Esophagus (tissue), 2 donors: ENCODE measurements at regions not wholly inside any gene's neighbourhood (a gene's known extent, or its start where the extent isn't known, plus 50 kb on each side); places are given as distances from the start of the nearest gene placed in this dataset.

Experiments
- H3K27ac ChIP-seq, 2 donors: one replicate each; pipeline ENCODE4 v1.5.1; 2013; ENCODE audit warnings: low read depth in 2 of 2, mild to moderate bottlenecking in 2 of 2, inconsistent platforms in 1 of 2, low read length in 1 of 2, moderate library complexity in 1 of 2
- H3K27me3 ChIP-seq, 2 donors: one replicate each; pipeline ENCODE4 v1.6.1; 2013; ENCODE audit warnings: low read length in 2 of 2, control low read depth in 1 of 2, mild to moderate bottlenecking in 1 of 2; ENCODE audit not compliant: insufficient read depth in 2 of 2, control insufficient read depth in 1 of 2
- H3K36me3 ChIP-seq, 2 donors: one replicate each; pipeline ENCODE4 v1.6.1; 2013; ENCODE audit warnings: low read length in 1 of 2; ENCODE audit not compliant: control insufficient read depth in 2 of 2, insufficient read depth in 2 of 2
- H3K4me1 ChIP-seq, 2 donors: one replicate each; pipeline ENCODE4 v1.6.1; 2013; ENCODE audit warnings: low read length in 1 of 2; ENCODE audit not compliant: control insufficient read depth in 2 of 2, insufficient read depth in 2 of 2
- H3K4me3 ChIP-seq, 2 donors: one replicate each; pipeline ENCODE4 v1.5.1; 2013; ENCODE audit warnings: low read length in 2 of 2, mild to moderate bottlenecking in 2 of 2, low read depth in 1 of 2, moderate library complexity in 1 of 2
- H3K9me3 ChIP-seq, 2 donors: one replicate each; pipeline ENCODE4 v1.6.1; 2013; ENCODE audit warnings: mild to moderate bottlenecking in 2 of 2, low read depth in 1 of 2, low read length in 1 of 2, moderate library complexity in 1 of 2; ENCODE audit not compliant: control insufficient read depth in 2 of 2, insufficient read depth in 1 of 2
- WGBS, 2 donors: extraction: QIAGEN DNeasy Blood & Tissue Kit; methylation state at CpG; one replicate each; pipeline ENCODE4 v1.1.7; 2013; 5-methylcytosine and 5-hydroxymethylcytosine counted together
- donor health status: healthy with polysubstance abuse.
- donor health status: Bipolar disorder and iron deficiency.

DNA sequence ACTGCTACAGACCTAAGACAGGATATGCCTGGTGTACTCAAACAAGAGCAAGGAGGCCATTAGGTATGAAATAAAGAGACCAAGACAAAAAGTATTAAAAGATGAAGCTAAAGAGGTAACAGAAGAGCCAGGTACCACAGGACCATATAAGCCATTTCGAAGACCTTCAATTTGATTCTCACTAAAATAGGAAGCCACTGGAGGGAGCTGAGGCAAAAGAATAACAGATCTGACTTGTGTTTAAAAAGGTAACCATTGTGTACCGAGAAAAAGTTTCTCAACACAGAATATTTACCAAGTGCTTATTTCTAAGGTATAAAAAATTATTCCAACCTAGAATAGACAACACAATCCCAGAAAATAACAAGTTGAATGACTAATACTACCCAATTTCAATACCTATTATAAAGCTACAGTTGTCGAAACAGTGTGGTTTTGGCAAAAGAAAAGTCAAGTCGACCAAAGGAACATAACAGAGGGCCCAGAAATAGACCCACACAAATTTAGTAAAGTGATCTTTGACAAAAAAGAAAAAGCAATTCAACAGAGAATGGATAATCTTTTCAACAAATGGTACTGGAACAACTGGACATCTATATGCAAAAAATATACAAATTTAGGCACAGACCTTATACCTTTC lies 125.3 kb upstream of the DST start:
- Histone ChIP-seq H3K4me3 (no peak overlapping the region), H3K9me3 (no peaks in the 10 kb centered on the region), H3K27me3 (no peaks in the 10 kb centered on the region), H3K27ac (no peak overlapping the region), H3K36me3 (no peaks in the 10 kb centered on the region), H3K4me1 (no peaks in the 10 kb centered on the region)
- 71 to 78% methylated on average over 4 of the region's 4 CpGs for WGBS, 2 donors

DNA sequence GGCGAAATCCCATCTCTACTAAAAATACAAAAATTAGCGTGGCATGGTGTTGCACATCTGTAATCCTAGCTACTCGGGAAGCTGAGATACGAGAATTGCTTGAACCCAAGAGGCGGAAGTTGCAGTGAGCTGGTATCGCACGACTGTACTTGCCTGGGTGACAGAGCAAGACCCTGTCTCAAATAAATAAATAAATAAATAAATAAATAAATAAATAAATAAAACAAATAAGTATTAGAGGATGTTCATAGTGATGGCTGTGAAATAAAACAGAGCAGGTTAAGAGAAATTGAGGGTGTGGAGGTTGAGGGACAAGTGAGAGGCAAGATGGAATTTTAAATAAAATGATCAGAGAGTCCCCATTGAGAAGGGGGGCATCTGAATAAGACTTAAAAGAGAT lies 124.7 kb upstream of the DST start:
- no peak overlapping the region for H3K4me3 ChIP-seq
- H3K36me3 ChIP-seq = no peaks in the 10 kb centered on the region
- H3K27me3 ChIP-seq = no peaks in the 10 kb centered on the region
- H3K4me1 ChIP-seq = no peaks in the 10 kb centered on the region
- H3K27ac ChIP-seq = no peak overlapping the region
- 94 to 96% methylated on average over 7 of the region's 7 CpGs for WGBS, 2 donors
- H3K9me3 ChIP-seq = no peaks in the 10 kb centered on the region

DNA sequence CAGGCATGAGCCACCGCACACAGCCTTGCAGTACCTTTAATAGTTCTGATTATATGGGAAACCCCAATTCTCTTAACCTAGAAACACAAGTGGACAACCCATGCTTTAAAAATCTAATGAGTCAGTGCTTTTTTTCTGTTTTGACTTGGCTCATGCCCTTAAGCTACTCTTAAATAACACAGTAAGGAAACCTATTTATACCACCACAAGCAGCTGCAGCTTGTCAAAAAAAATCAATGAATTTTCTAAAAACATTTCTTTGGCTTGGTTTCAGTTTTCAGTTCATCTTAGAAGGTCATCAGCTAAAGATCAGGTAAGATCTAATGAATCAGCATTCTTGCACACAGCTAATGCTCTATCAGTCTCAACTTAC lies 124.1 kb upstream of the DST start:
- no peaks in the 10 kb centered on the region for H3K36me3 ChIP-seq
- no peak overlapping the region for H3K4me3 ChIP-seq
- 73 to 82% methylated on average over 1 of the region's 1 CpG for WGBS, 2 donors
- H3K4me1 ChIP-seq = no peaks in the 10 kb centered on the region
- H3K9me3 ChIP-seq = no peaks in the 10 kb centered on the region
- no peaks in the 10 kb centered on the region for H3K27me3 ChIP-seq
- H3K27ac ChIP-seq = no peak overlapping the region

DNA sequence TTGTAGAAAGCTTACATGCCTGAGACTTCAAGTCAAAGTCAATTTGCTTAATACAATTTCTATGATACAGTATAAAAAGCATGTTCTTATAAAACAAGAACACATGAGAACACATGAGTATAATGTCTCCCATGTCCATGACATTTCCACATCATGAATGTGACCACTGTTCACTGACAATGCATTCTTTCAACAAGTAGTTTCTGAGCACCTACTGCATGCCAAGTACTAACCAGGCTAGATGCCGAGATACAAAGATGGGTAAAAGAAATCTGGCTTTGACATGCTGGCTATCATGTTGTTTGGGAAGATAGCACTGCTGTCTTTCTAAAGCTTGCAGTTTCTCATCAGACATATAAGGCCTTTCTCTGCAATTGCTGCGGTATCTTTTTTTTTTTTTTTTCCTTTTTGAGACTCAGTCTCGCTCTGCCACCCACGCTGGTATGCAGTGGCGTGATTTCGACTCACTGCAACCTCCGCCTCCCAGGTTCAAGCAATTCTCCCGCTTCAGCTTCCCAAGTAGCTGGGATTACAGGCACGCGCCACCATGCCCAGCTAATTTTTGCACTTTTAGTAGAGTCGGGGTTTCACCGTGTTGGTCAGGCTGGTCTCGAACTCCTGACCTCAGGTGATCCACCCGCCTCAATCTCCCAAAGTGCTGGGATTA lies 123.6 kb upstream of the DST start:
- H3K4me3 ChIP-seq = no peak overlapping the region
- 93 to 95% methylated on average over 14 of the region's 14 CpGs for WGBS, 2 donors
- H3K27ac ChIP-seq = no peak overlapping the region
- no peaks in the 10 kb centered on the region for H3K4me1 ChIP-seq
- H3K9me3 ChIP-seq = no peaks in the 10 kb centered on the region
- no peaks in the 10 kb centered on the region for H3K36me3 ChIP-seq
- H3K27me3 ChIP-seq = no peaks in the 10 kb centered on the region

DNA sequence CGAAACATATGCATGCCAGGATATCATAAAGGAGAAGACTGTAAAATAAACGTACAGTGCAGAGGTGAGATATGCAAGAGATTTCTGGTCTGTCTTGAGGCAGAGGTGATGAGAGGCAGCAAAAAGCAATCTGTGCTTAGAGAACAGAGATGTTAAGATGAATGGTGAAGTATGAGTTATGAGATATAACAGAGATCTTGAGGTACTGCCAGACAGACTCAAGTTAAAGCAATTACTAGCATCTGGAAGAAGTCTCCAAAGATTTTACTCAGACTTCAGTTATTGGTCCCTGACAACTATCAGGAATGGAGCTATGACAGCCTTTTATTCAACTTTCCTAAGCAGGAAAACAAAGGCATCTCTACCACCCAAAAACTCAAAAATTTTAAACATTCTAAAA lies 122.8 kb upstream of the DST start:
- H3K27ac ChIP-seq = no peak overlapping the region
- H3K4me3 ChIP-seq = no peak overlapping the region
- WGBS, 2 donors = 75 to 77% methylated on average over 2 of the region's 2 CpGs
- no peaks in the 10 kb centered on the region for H3K4me1 ChIP-seq
- no peaks in the 10 kb centered on the region for H3K9me3 ChIP-seq
- H3K27me3 ChIP-seq = no peaks in the 10 kb centered on the region
- no peaks in the 10 kb centered on the region for H3K36me3 ChIP-seq

DNA sequence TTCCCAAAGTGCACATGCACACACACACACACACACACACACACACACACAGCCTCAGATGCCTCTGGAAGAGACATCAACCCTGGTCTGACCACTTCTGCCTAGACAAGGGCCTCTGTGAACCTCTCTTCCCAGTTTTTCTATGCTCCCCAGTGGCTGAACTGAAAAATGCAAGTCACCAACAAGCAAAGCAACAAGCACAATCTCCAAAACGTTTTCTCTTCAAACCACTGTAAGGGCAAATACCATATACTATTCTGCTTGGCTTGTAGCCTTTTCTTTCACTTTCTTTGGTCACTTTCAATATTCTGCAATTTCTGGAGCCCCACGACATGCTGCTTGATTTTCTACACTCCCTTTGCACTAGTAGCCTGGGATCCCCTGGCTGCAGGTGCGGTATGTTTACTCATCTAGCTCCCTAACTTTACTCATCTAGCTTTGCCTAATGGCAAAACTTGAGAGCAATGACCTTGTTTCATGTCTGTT lies 121.4 kb upstream of the DST start:
- Histone ChIP-seq H3K36me3 (no peaks in the 10 kb centered on the region), H3K4me1 (no peaks in the 10 kb centered on the region), H3K9me3 (no peaks in the 10 kb centered on the region), H3K27ac (no peak overlapping the region), H3K4me3 (no peak overlapping the region), H3K27me3 (no peaks in the 10 kb centered on the region)
- WGBS, 2 donors = 50 to 51% methylated on average over 3 of the region's 3 CpGs

DNA sequence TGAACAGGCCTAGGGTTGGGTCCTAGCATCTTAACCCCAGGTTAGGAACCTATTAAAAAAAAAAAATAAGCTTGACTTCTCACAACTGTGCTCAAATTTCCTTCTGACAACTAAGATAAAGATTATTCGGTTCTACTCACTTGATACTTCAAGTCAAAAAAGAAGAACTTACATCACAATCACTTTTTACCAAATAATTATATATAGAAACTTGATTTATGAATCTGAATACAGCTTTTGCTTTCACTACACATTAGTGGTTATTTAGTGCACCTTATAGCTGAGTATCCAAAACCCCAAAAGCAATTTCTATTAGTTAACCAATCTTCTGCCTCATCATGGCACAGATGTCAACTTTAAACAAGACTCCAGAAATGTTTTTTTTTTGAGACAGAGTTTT lies 119.0 kb upstream of the DST start:
- Histone ChIP-seq H3K4me3 (no peak overlapping the region), H3K27ac (no peak overlapping the region), H3K4me1 (no peaks in the 10 kb centered on the region), H3K36me3 (no peaks in the 10 kb centered on the region), H3K9me3 (no peaks in the 10 kb centered on the region), H3K27me3 (no peaks in the 10 kb centered on the region)
- WGBS, 2 donors = 79 to 83% methylated on average over 1 of the region's 1 CpG

DNA sequence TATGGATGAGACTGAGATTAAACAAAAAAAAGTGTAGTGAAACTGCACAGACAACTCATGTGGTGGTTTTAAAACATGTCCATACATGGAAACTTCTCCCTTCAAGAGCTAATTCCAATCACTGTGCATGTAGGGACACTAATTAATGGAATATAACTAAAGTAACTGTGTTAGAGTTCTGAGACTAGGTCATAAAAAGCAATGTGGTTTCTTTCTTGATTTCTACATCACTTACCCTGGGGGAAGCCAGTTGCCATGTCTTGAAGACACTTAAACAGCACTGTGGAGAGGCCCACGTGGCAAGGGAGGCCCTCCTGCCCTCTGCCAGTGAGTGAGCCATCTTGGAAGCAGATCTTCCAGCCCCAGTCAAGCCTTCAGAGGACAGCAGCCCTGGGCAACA lies 118.2 kb upstream of the DST start:
- Histone ChIP-seq H3K36me3 (no peaks in the 10 kb centered on the region), H3K4me1 (no peaks in the 10 kb centered on the region), H3K27ac (no peak overlapping the region), H3K27me3 (no peaks in the 10 kb centered on the region), H3K4me3 (no peak overlapping the region), H3K9me3 (no peaks in the 10 kb centered on the region)
- WGBS, 2 donors = 32 to 49% methylated on average over 1 of the region's 1 CpG

DNA sequence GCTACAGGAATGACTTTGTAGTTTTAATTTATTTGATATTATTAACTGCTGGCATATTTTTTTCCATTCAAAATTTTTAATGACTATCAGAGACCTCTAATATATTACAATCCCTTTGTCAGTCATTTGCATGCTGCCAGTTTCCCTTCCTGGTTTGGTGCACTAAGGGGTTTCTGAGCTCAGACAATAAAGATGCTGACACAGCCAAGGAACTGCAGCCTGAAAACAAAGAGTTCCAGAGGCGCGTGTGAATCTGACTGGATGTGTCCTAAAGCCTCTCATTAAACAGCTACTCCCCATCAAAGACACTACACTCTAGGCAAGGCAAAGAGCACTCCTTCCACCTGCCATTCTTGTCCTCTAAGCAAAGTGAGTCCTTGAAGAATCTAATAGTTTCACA lies 116.8 kb upstream of the DST start:
- Histone ChIP-seq H3K9me3 (no peaks in the 10 kb centered on the region), H3K4me3 (no peak overlapping the region), H3K27ac (no peak overlapping the region), H3K36me3 (no peaks in the 10 kb centered on the region), H3K4me1 (no peaks in the 10 kb centered on the region), H3K27me3 (no peaks in the 10 kb centered on the region)
- WGBS, 2 donors = 64 to 75% methylated on average over 2 of the region's 2 CpGs

DNA sequence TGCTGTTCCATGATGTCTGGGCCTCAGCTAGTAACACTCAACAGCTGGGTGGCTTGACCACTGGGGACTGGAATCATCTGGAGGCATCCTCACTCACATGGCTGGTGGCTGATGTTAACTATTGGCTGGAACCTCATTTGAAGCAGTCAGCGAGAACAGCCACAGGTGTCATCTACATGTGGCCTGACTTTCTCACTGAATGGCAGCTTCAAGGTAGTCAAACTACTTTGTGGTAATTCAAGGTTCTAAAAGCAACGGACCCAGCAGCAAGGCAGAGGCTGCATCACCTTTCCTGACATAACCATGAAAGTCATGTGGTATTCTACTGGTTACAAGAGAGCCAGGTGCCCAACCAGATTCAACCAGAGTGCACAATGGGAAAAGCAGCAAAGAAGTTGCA lies 115.9 kb upstream of the DST start:
- no peak overlapping the region for H3K4me3 ChIP-seq
- H3K9me3 ChIP-seq = no peaks in the 10 kb centered on the region
- H3K27ac ChIP-seq = no peak overlapping the region
- H3K4me1 ChIP-seq = no peaks in the 10 kb centered on the region
- WGBS, 2 donors = 86 to 87% methylated on average over 2 of the region's 2 CpGs
- H3K27me3 ChIP-seq = no peaks in the 10 kb centered on the region
- no peaks in the 10 kb centered on the region for H3K36me3 ChIP-seq
